Colonic mucosa (tissue), 4 donors: ENCODE measurements at regions not wholly inside any gene's neighbourhood (a gene's known extent, or its start where the extent isn't known, plus 50 kb on each side); places are given as distances from the start of the nearest gene placed in this dataset.

ENCODE experiments used
- DNase-seq: peaks from one replicate; pipeline ENCODE4 v3.0.0-alpha.2; 2020
- H3K27ac ChIP-seq: fragments of 200-600 bp; one replicate; pipeline ENCODE4 v1.8.0; 2021
- H3K27me3 ChIP-seq: fragments of 200-600 bp; one replicate; pipeline ENCODE4 v1.8.0; 2021
- H3K36me3 ChIP-seq: fragments of 200-600 bp; one replicate; pipeline ENCODE4 v1.8.0; 2021
- H3K4me1 ChIP-seq: fragments of 200-600 bp; one replicate; pipeline ENCODE4 v1.8.0; 2021; ENCODE audit warnings: mild to moderate bottlenecking
- H3K4me3 ChIP-seq: fragments of 200-600 bp; one replicate; pipeline ENCODE4 v1.8.0; 2021
- H3K9ac ChIP-seq, 2 donors: one replicate each; pipeline ENCODE4 v1.7.0; 2013; ENCODE audit warnings: control low read depth in 2 of 2, low read depth in 2 of 2, low read length in 2 of 2
- H3K9me3 ChIP-seq: fragments of 200-600 bp; one replicate; pipeline ENCODE4 v1.8.0; 2021
- CTCF ChIP-seq: fragments of 200-600 bp; IDR thresholded peaks from one replicate; pipeline ENCODE4 v1.8.0; 2022; ENCODE audit warnings: antibody characterized with exemption, mild to moderate bottlenecking
- intact Hi-C: fragments of 100-400 bp; cut with DNase I; formaldehyde crosslinking; loops from one replicate; pipeline ENCODE4 v1.14.1; 2022
- donor health status: healthy.
- donor health status: DM: no; HTN: no; CAD: no.
- donor health status: DM: no; HTN: no; CAD: no.

- no peak for DNase-seq
- Histone ChIP-seq H3K9me3 (no peaks in the 10 kb centered on the region), H3K27ac (no peak overlapping the region), H3K4me1 (peaks cover 6% of the 10 kb centered on the region), H3K4me3 (no peak overlapping the region), H3K36me3 (no peaks in the 10 kb centered on the region), H3K27me3 (no peaks in the 10 kb centered on the region), H3K9ac (no peak overlapping the region)
- intact Hi-C loops: no loop called here
- TF ChIP-seq CTCF: no peak
Observed at GRCh38 chr7:121745856-121746255, 127.1 kb upstream of the PTPRZ1 start.

- Histone ChIP-seq H3K9ac (no peak overlapping the region), H3K36me3 (no peaks in the 10 kb centered on the region), H3K4me3 (no peak overlapping the region), H3K27me3 (no peaks in the 10 kb centered on the region), H3K4me1 (peaks cover 6% of the 10 kb centered on the region), H3K9me3 (no peaks in the 10 kb centered on the region), H3K27ac (no peak overlapping the region)
- no peak for DNase-seq
- intact Hi-C loops: no loop called here
- TF ChIP-seq CTCF: no peak
Observed at GRCh38 chr7:121744877-121745276, 128.1 kb upstream of the PTPRZ1 start.

GRCh38 chr7:121744319-121744718 lies 128.6 kb upstream of the PTPRZ1 start:
- no peaks in the 10 kb centered on the region for H3K9me3 ChIP-seq
- H3K4me3 ChIP-seq: no peak overlapping the region
- peaks cover 6% of the 10 kb centered on the region for H3K4me1 ChIP-seq
- H3K27ac ChIP-seq: no peak overlapping the region
- no peaks in the 10 kb centered on the region for H3K27me3 ChIP-seq
- TF ChIP-seq CTCF: no peak
- intact Hi-C loops: no loop called here
- DNase-seq: no peak
- no peak overlapping the region for H3K9ac ChIP-seq
- H3K36me3 ChIP-seq: no peaks in the 10 kb centered on the region

GRCh38 chr7:121741896-121742295 lies 131.1 kb upstream of the PTPRZ1 start:
- H3K4me1 ChIP-seq: peaks cover 6% of the 10 kb centered on the region
- H3K27me3 ChIP-seq: no peaks in the 10 kb centered on the region
- intact Hi-C loops: no loop called here
- no peak overlapping the region for H3K27ac ChIP-seq
- TF ChIP-seq CTCF: no peak
- H3K9me3 ChIP-seq: no peaks in the 10 kb centered on the region
- DNase-seq: no peak
- no peak overlapping the region for H3K9ac ChIP-seq
- H3K36me3 ChIP-seq: no peaks in the 10 kb centered on the region
- H3K4me3 ChIP-seq: no peak overlapping the region

- H3K4me1 ChIP-seq: peaks cover 4% of the 10 kb centered on the region
- H3K9me3 ChIP-seq: no peaks in the 10 kb centered on the region
- H3K27ac ChIP-seq: no peak overlapping the region
- no peak for TF ChIP-seq CTCF
- intact Hi-C loops: no loop called here
- H3K36me3 ChIP-seq: no peaks in the 10 kb centered on the region
- H3K27me3 ChIP-seq: no peaks in the 10 kb centered on the region
- H3K9ac ChIP-seq: no peak overlapping the region
- H3K4me3 ChIP-seq: no peak overlapping the region
- no peak for DNase-seq
Observed at GRCh38 chr7:121739465-121739864, 133.5 kb upstream of the PTPRZ1 start.

- TF ChIP-seq CTCF: no peak
- Histone ChIP-seq H3K27me3 (no peaks in the 10 kb centered on the region), H3K27ac (no peak overlapping the region), H3K9me3 (no peaks in the 10 kb centered on the region), H3K9ac (no peak overlapping the region), H3K4me1 (no peaks in the 10 kb centered on the region), H3K4me3 (no peak overlapping the region), H3K36me3 (no peaks in the 10 kb centered on the region)
- no peak for DNase-seq
- intact Hi-C loops: no loop called here
Observed at GRCh38 chr7:121730869-121731268, 142.1 kb upstream of the PTPRZ1 start.
